Liver (tissue), 8 donors: ENCODE measurements at regions not wholly inside any gene's neighbourhood (a gene's known extent, or its start where the extent isn't known, plus 50 kb on each side); places are given as distances from the start of the nearest gene placed in this dataset.

Source experiments
- DNase-seq: peaks from one replicate; pipeline ENCODE4 v3.0.0-alpha.2; 2017; ENCODE audit warnings: low spot score
- H3K27ac ChIP-seq, 2 donors: one replicate each; pipeline ENCODE4 v1.7.0; 2013; ENCODE audit warnings: inconsistent platforms in 2 of 2, low read length in 2 of 2, control low read depth in 1 of 2, low read depth in 1 of 2, mild to moderate bottlenecking in 1 of 2
- H3K27me3 ChIP-seq, 4 donors: one replicate each; pipeline versions ENCODE4 v1.6.1 to v1.7.0; 2013; ENCODE audit warnings: low read length in 3 of 4, inconsistent platforms in 1 of 4, mild to moderate bottlenecking in 1 of 4, moderate library complexity in 1 of 4; ENCODE audit not compliant: control insufficient read depth in 4 of 4, insufficient read depth in 4 of 4
- H3K36me3 ChIP-seq, 4 donors: one replicate each; pipeline versions ENCODE4 v1.6.1 to v1.7.0; 2013; ENCODE audit warnings: low read length in 3 of 4, mild to moderate bottlenecking in 3 of 4, low read depth in 1 of 4, moderate library complexity in 1 of 4; ENCODE audit not compliant: control insufficient read depth in 4 of 4, insufficient read depth in 3 of 4
- H3K4me1 ChIP-seq, 4 donors: one replicate each; pipeline versions ENCODE4 v1.6.1 to v1.7.0; 2013; ENCODE audit warnings: low read length in 3 of 4, mild to moderate bottlenecking in 3 of 4, moderate library complexity in 1 of 4; ENCODE audit not compliant: control insufficient read depth in 4 of 4, insufficient read depth in 4 of 4
- H3K4me3 ChIP-seq, 3 donors: one replicate each; pipeline versions ENCODE4 v1.6.1 to v1.7.0; 2013; ENCODE audit warnings: low read length in 3 of 3, control low read depth in 1 of 3, low read depth in 1 of 3, mild to moderate bottlenecking in 1 of 3
- H3K9ac ChIP-seq, 2 donors: one replicate each; pipeline ENCODE4 v1.7.0; 2013; ENCODE audit warnings: low read length in 2 of 2, mild to moderate bottlenecking in 2 of 2, moderate library complexity in 2 of 2, control low read depth in 1 of 2, low read depth in 1 of 2
- H3K9me3 ChIP-seq, 4 donors: one replicate each; pipeline versions ENCODE4 v1.6.1 to v1.7.0; 2013; ENCODE audit warnings: low read length in 3 of 4; ENCODE audit not compliant: control insufficient read depth in 4 of 4
- FOXA1 ChIP-seq: IDR thresholded peaks from 2 replicates; pipeline ENCODE4 v1.6.1; 2016; ENCODE audit warnings: antibody characterized with exemption
- FOXA2 ChIP-seq: IDR thresholded peaks from 2 replicates; pipeline ENCODE4 v1.6.1; 2016; ENCODE audit warnings: antibody characterized with exemption
- GABPA ChIP-seq, 2 donors: IDR thresholded peaks in 1 of 2; conservative IDR thresholded peaks in 1 of 2; 2 replicates each; pipeline ENCODE4 v1.6.1; 2016; ENCODE audit warnings: antibody characterized with exemption in 2 of 2, mild to moderate bottlenecking in 1 of 2, moderate library complexity in 1 of 2
- HNF4A ChIP-seq, 2 donors: conservative IDR thresholded peaks; 2 replicates each; pipeline ENCODE4 v1.6.1; 2016; ENCODE audit warnings: antibody characterized with exemption in 2 of 2, mild to moderate bottlenecking in 2 of 2
- HNF4G ChIP-seq: IDR thresholded peaks from 2 replicates; pipeline ENCODE4 v1.6.1; 2016; ENCODE audit warnings: antibody characterized with exemption
- JUND ChIP-seq, 2 donors: IDR thresholded peaks; 2 replicates each; pipeline ENCODE4 v1.6.1; 2016; ENCODE audit warnings: antibody characterized with exemption in 2 of 2
- NR2F2 ChIP-seq: IDR thresholded peaks from 2 replicates; pipeline ENCODE4 v1.6.1; 2016; ENCODE audit warnings: antibody characterized with exemption
- RAD21 ChIP-seq, 2 donors: IDR thresholded peaks; 2 replicates each; pipeline ENCODE4 v1.6.1; 2016; ENCODE audit warnings: antibody characterized with exemption in 2 of 2, mild to moderate bottlenecking in 2 of 2
- RXRA ChIP-seq, 2 donors: IDR thresholded peaks; 2 replicates each; pipeline ENCODE4 v1.6.1; 2017 to 2018; ENCODE audit warnings: antibody characterized with exemption in 2 of 2, mild to moderate bottlenecking in 1 of 2
- SP1 ChIP-seq: IDR thresholded peaks from 2 replicates; pipeline ENCODE4 v1.6.1; 2018; ENCODE audit warnings: antibody characterized with exemption, mild to moderate bottlenecking
- TAF1 ChIP-seq: conservative IDR thresholded peaks from 2 replicates; pipeline ENCODE4 v1.6.1; 2016; ENCODE audit warnings: antibody characterized with exemption, mild to moderate bottlenecking
- YY1 ChIP-seq: IDR thresholded peaks from 2 replicates; pipeline ENCODE4 v1.6.1; 2016; ENCODE audit warnings: antibody characterized with exemption, mild to moderate bottlenecking
- WGBS: extraction: QIAGEN DNeasy Blood & Tissue Kit; methylation state at CpG from one replicate; pipeline ENCODE4 v1.1.7; 2013; 5-methylcytosine and 5-hydroxymethylcytosine counted together
- TF ChIP-seq, protein P1 (sequence below): IDR thresholded peaks from 2 replicates; pipeline ENCODE4 v1.6.1; 2016; ENCODE audit warnings: antibody characterized with exemption, mild to moderate bottlenecking
- TF ChIP-seq, protein P2 (sequence below): IDR thresholded peaks from 2 replicates; pipeline ENCODE4 v1.6.1; 2016; ENCODE audit warnings: antibody characterized with exemption
- TF ChIP-seq, protein P3 (sequence below): IDR thresholded peaks from 2 replicates; pipeline ENCODE4 v1.6.1; 2016; ENCODE audit warnings: antibody characterized with exemption
- TF ChIP-seq, protein P4 (sequence below): IDR thresholded peaks from 2 replicates; pipeline ENCODE4 v1.6.1; 2016; ENCODE audit warnings: antibody characterized with exemption
- TF ChIP-seq, protein P5 (sequence below): fragments of 150-350 bp; IDR thresholded peaks from 2 replicates; pipeline ENCODE4 v1.5.1; 2017; ENCODE audit warnings: improper control_type of control experiment, low read depth, low read length; ENCODE audit not compliant: missing input control
- donor health status: healthy.
- donor health status: healthy.
- donor health status: healthy.
- donor health status: healthy.
- donor health status: healthy.

DNA sequence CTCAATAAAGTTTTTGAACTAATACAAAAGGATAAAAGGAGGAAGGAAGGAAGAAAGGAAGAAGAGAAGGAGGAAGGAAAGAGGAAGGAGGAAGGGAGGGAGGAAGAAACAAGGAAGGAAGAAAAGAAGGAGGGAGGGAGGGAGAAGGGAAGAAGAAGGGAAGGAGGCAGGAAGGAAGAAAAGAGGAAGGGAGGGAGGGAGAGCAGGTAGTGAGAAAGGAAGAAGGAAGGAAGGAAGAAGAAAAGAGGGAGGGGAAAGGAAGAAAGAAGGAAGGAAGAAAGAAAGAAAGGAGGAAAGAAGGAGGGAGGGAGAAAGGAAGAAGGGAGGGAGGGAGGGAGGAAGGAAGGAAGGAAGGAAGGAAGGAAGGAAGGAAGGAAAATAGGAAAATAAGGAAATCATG lies 263.8 kb upstream of the C16orf82 start:
- TF ChIP-seq FOXA1 (no peak), TAF1 (no peak), GABPA (IDR thresholded peaks at IDR 0.05 in 1 of 2, conservative IDR thresholded peaks at IDR 0.05 in 1 of 2) (no peak), RAD21 (IDR thresholded peaks at IDR 0.05) (no peak), SP1 (no peak), FOXA2 (no peak), RXRA (IDR thresholded peaks at IDR 0.05) (no peak), HNF4A (conservative IDR thresholded peaks at IDR 0.05) (no peak), NR2F2 (no peak), HNF4G (no peak), JUND (IDR thresholded peaks at IDR 0.05) (no peak)
- TF ChIP-seq, protein P1, sequence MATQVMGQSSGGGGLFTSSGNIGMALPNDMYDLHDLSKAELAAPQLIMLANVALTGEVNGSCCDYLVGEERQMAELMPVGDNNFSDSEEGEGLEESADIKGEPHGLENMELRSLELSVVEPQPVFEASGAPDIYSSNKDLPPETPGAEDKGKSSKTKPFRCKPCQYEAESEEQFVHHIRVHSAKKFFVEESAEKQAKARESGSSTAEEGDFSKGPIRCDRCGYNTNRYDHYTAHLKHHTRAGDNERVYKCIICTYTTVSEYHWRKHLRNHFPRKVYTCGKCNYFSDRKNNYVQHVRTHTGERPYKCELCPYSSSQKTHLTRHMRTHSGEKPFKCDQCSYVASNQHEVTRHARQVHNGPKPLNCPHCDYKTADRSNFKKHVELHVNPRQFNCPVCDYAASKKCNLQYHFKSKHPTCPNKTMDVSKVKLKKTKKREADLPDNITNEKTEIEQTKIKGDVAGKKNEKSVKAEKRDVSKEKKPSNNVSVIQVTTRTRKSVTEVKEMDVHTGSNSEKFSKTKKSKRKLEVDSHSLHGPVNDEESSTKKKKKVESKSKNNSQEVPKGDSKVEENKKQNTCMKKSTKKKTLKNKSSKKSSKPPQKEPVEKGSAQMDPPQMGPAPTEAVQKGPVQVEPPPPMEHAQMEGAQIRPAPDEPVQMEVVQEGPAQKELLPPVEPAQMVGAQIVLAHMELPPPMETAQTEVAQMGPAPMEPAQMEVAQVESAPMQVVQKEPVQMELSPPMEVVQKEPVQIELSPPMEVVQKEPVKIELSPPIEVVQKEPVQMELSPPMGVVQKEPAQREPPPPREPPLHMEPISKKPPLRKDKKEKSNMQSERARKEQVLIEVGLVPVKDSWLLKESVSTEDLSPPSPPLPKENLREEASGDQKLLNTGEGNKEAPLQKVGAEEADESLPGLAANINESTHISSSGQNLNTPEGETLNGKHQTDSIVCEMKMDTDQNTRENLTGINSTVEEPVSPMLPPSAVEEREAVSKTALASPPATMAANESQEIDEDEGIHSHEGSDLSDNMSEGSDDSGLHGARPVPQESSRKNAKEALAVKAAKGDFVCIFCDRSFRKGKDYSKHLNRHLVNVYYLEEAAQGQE: no peak
- TF ChIP-seq, protein P2, sequence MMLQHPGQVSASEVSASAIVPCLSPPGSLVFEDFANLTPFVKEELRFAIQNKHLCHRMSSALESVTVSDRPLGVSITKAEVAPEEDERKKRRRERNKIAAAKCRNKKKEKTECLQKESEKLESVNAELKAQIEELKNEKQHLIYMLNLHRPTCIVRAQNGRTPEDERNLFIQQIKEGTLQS: no peak
- TF ChIP-seq, protein P3, sequence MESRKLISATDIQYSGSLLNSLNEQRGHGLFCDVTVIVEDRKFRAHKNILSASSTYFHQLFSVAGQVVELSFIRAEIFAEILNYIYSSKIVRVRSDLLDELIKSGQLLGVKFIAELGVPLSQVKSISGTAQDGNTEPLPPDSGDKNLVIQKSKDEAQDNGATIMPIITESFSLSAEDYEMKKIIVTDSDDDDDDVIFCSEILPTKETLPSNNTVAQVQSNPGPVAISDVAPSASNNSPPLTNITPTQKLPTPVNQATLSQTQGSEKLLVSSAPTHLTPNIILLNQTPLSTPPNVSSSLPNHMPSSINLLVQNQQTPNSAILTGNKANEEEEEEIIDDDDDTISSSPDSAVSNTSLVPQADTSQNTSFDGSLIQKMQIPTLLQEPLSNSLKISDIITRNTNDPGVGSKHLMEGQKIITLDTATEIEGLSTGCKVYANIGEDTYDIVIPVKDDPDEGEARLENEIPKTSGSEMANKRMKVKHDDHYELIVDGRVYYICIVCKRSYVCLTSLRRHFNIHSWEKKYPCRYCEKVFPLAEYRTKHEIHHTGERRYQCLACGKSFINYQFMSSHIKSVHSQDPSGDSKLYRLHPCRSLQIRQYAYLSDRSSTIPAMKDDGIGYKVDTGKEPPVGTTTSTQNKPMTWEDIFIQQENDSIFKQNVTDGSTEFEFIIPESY: no peak
- TF ChIP-seq, protein P4, sequence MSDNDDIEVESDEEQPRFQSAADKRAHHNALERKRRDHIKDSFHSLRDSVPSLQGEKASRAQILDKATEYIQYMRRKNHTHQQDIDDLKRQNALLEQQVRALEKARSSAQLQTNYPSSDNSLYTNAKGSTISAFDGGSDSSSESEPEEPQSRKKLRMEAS: no peak
- TF ChIP-seq, protein P5, sequence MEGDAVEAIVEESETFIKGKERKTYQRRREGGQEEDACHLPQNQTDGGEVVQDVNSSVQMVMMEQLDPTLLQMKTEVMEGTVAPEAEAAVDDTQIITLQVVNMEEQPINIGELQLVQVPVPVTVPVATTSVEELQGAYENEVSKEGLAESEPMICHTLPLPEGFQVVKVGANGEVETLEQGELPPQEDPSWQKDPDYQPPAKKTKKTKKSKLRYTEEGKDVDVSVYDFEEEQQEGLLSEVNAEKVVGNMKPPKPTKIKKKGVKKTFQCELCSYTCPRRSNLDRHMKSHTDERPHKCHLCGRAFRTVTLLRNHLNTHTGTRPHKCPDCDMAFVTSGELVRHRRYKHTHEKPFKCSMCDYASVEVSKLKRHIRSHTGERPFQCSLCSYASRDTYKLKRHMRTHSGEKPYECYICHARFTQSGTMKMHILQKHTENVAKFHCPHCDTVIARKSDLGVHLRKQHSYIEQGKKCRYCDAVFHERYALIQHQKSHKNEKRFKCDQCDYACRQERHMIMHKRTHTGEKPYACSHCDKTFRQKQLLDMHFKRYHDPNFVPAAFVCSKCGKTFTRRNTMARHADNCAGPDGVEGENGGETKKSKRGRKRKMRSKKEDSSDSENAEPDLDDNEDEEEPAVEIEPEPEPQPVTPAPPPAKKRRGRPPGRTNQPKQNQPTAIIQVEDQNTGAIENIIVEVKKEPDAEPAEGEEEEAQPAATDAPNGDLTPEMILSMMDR: no peak
- Histone ChIP-seq H3K9ac (no peak overlapping the region), H3K4me1 (no peaks in the 10 kb centered on the region), H3K36me3 (no peaks in the 10 kb centered on the region), H3K4me3 (no peak overlapping the region), H3K27ac (no peak overlapping the region), H3K9me3 (no peaks in the 10 kb centered on the region), H3K27me3 (peaks cover 0 to 5% (median 0%) of the 10 kb centered on the region in 4 donors)
- no peak for DNase-seq

DNA sequence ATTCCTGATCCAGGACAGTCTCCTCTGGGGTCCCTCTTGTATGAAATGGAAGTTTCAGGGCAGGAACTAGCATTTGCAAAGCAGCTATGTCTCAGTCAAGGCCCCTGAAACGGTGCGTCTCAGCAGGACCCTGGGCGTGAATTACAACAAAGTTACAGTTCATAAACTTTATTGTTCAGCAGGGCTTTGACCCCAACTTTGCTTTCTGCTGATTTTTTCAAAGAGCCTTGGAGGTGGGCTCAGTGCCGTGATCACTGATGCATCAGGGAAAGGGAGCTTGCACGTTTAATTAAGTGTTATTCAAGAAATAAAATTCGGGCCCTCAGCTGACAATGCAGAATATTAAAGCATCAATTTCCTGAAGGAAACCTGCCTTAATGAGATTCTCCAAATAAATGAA lies 260.1 kb upstream of the C16orf82 start:
- DNase-seq: no peak
- H3K9me3 ChIP-seq: no peaks in the 10 kb centered on the region
- no peak overlapping the region for H3K27ac ChIP-seq
- TF ChIP-seq SP1 (no peak), FOXA1 (no peak), RXRA (IDR thresholded peaks at IDR 0.05) (no peak), YY1 (no peak), TAF1 (no peak), RAD21 (IDR thresholded peaks at IDR 0.05) (no peak), NR2F2 (no peak)
- TF ChIP-seq, protein P1: no peak
- TF ChIP-seq, protein P4: no peak
- TF ChIP-seq, protein P2: no peak
- TF ChIP-seq, protein P3: no peak
- no peak overlapping the region for H3K4me3 ChIP-seq
- H3K36me3 ChIP-seq: no peaks in the 10 kb centered on the region
- H3K9ac ChIP-seq: no peak overlapping the region
- H3K27me3 ChIP-seq: peaks cover 0 to 5% (median 2%) of the 10 kb centered on the region in 4 donors
- no peaks in the 10 kb centered on the region for H3K4me1 ChIP-seq
- 70% methylated on average over 6 of the region's 6 CpGs for WGBS
